ENCODE measurements at regions not wholly inside any gene's neighbourhood (a gene's known extent, or its start where the extent isn't known, plus 50 kb on each side); places are given as distances from the start of the nearest gene placed in this dataset.
"Not testable (repeated sequence)": the region's sequence is repeated elsewhere in the genome, so short reads cannot be mapped to it uniquely, and the experiment has no call there.

GRCh38 chr15:38019066-38019465, 84.6 kb downstream of the TMCO5A start:
- no peak for TF ChIP-seq CTCF (IDR thresholded peaks at IDR 0.05; ENCODE audit: insufficient read depth, low read length, poor library complexity, severe bottlenecking)
- no peak for TF ChIP-seq EZH2phosphoT487 (conservative IDR thresholded peaks at IDR 0.05; ENCODE audit: low read length)
- Histone ChIP-seq H3K27me3 (ENCODE audit: low read length) (no peaks in the 10 kb centered on the region), H3K9me3 (ENCODE audit: insufficient read depth, low read length) (no peaks in the 10 kb centered on the region), H3K4me2 (ENCODE audit: low read depth, low read length, poor library complexity, severe bottlenecking) (no peak overlapping the region), H3K27ac (ENCODE audit: low read depth, low read length) (no peak overlapping the region), H4K20me1 (ENCODE audit: low read depth, low read length) (no peaks in the 10 kb centered on the region), H3K4me3 (ENCODE audit: insufficient read depth, low read length, poor library complexity, severe bottlenecking) (no peak overlapping the region), H3K79me2 (ENCODE audit: insufficient read depth, low read length) (no peaks in the 10 kb centered on the region), H3K36me3 (ENCODE audit: low read length) (no peaks in the 10 kb centered on the region), H3F3A (ENCODE audit: insufficient read depth) (no peaks in the 10 kb centered on the region), H3K9me2 (replicated peaks; ENCODE audit: insufficient read depth, low read length) (no peaks in the 10 kb centered on the region), H2AFZ (ENCODE audit: low read depth, low read length, severe bottlenecking) (no peak overlapping the region), H3K9ac (ENCODE audit: low read length) (no peak overlapping the region)

GRCh38 chr15:38021259-38021658, 86.8 kb downstream of the TMCO5A start:
- no peaks in the 10 kb centered on the region for H3K9me2 ChIP-seq (replicated peaks; ENCODE audit: insufficient read depth, low read length)
- no peak overlapping the region for H3K4me2 ChIP-seq (ENCODE audit: low read depth, low read length, poor library complexity, severe bottlenecking)
- no peak for TF ChIP-seq EZH2phosphoT487 (conservative IDR thresholded peaks at IDR 0.05; ENCODE audit: low read length)
- TF ChIP-seq CTCF (IDR thresholded peaks at IDR 0.05; ENCODE audit: insufficient read depth, low read length, poor library complexity, severe bottlenecking), result no peak
- no peaks in the 10 kb centered on the region for H3K27me3 ChIP-seq (ENCODE audit: low read length)
- H4K20me1 ChIP-seq (ENCODE audit: low read depth, low read length), result no peaks in the 10 kb centered on the region
- H3K9ac ChIP-seq (ENCODE audit: low read length), result no peak overlapping the region
- H3K36me3 ChIP-seq (ENCODE audit: low read length), result no peaks in the 10 kb centered on the region
- H2AFZ ChIP-seq (ENCODE audit: low read depth, low read length, severe bottlenecking), result no peak overlapping the region
- no peak overlapping the region for H3K4me3 ChIP-seq (ENCODE audit: insufficient read depth, low read length, poor library complexity, severe bottlenecking)
- H3K27ac ChIP-seq (ENCODE audit: low read depth, low read length), result no peak overlapping the region
- no peaks in the 10 kb centered on the region for H3F3A ChIP-seq (ENCODE audit: insufficient read depth)
- no peaks in the 10 kb centered on the region for H3K79me2 ChIP-seq (ENCODE audit: insufficient read depth, low read length)
- no peaks in the 10 kb centered on the region for H3K9me3 ChIP-seq (ENCODE audit: insufficient read depth, low read length)

GRCh38 chr15:38024293-38025091, 90.1 kb downstream of the TMCO5A start:
- no peak for TF ChIP-seq CTCF (IDR thresholded peaks at IDR 0.05; ENCODE audit: insufficient read depth, low read length, poor library complexity, severe bottlenecking)
- TF ChIP-seq EZH2phosphoT487 (conservative IDR thresholded peaks at IDR 0.05; ENCODE audit: low read length), result no peak
- peaks cover 4% of the 10 kb centered on the region; the same call in 1 of the 2 replicates for H3K9me3 ChIP-seq (ENCODE audit: insufficient read depth, low read length)
- no peak overlapping the region for H2AFZ ChIP-seq (ENCODE audit: low read depth, low read length, severe bottlenecking)

GRCh38 chr15:38025656-38026055, 91.2 kb downstream of the TMCO5A start:
- H3K4me2 ChIP-seq (ENCODE audit: low read depth, low read length, poor library complexity, severe bottlenecking); H3K9ac ChIP-seq (ENCODE audit: low read length); H3K9me2 ChIP-seq (replicated peaks; ENCODE audit: insufficient read depth, low read length); H3K27me3 ChIP-seq (ENCODE audit: low read length); H3K36me3 ChIP-seq (ENCODE audit: low read length); H3K4me3 ChIP-seq (ENCODE audit: insufficient read depth, low read length, poor library complexity, severe bottlenecking); H2AFZ ChIP-seq (ENCODE audit: low read depth, low read length, severe bottlenecking); H4K20me1 ChIP-seq (ENCODE audit: low read depth, low read length); H3K9me3 ChIP-seq (ENCODE audit: insufficient read depth, low read length); H3K79me2 ChIP-seq (ENCODE audit: insufficient read depth, low read length); H3F3A ChIP-seq (ENCODE audit: insufficient read depth); H3K27ac ChIP-seq (ENCODE audit: low read depth, low read length): not testable (repeated sequence)

More at GRCh38 chr15:38024293-38025091, 90.1 kb downstream of the TMCO5A start:
- H3K36me3 ChIP-seq (ENCODE audit: low read length), result no peaks in the 10 kb centered on the region
- no peak overlapping the region for H3K4me2 ChIP-seq (ENCODE audit: low read depth, low read length, poor library complexity, severe bottlenecking)
- H3K9me2 ChIP-seq (replicated peaks; ENCODE audit: insufficient read depth, low read length), result no peaks in the 10 kb centered on the region
- H3K27me3 ChIP-seq (ENCODE audit: low read length), result no peaks in the 10 kb centered on the region
- H4K20me1 ChIP-seq (ENCODE audit: low read depth, low read length), result no peaks in the 10 kb centered on the region
- H3K9ac ChIP-seq (ENCODE audit: low read length), result no peak overlapping the region
- no peaks in the 10 kb centered on the region for H3K79me2 ChIP-seq (ENCODE audit: insufficient read depth, low read length)
- no peaks in the 10 kb centered on the region for H3F3A ChIP-seq (ENCODE audit: insufficient read depth)
- no peak overlapping the region for H3K27ac ChIP-seq (ENCODE audit: low read depth, low read length)
- H3K4me3 ChIP-seq (ENCODE audit: insufficient read depth, low read length, poor library complexity, severe bottlenecking), result no peak overlapping the region
